Ascending aorta (tissue), 2 donors: ENCODE measurements at regions not wholly inside any gene's neighbourhood (a gene's known extent, or its start where the extent isn't known, plus 50 kb on each side); places are given as distances from the start of the nearest gene placed in this dataset.

Source experiments
- DNase-seq, 2 donors: peaks; one replicate each; pipeline ENCODE4 v3.0.0-alpha.2; 2019; ENCODE audit warnings: low spot score in 2 of 2
- H3K27ac ChIP-seq, 2 donors: fragments of 200-600 bp; sonication (generic); one replicate each; pipeline ENCODE4 v1.5.1; 2016 to 2017; ENCODE audit warnings: mild to moderate bottlenecking in 1 of 2
- H3K27me3 ChIP-seq: fragments of 200-600 bp; sonication (generic); one replicate; pipeline ENCODE4 v1.5.1; 2017
- H3K36me3 ChIP-seq, 2 donors: fragments of 200-600 bp; sonication (generic); one replicate each; pipeline ENCODE4 v1.5.1; 2016
- H3K4me1 ChIP-seq, 2 donors: fragments of 200-600 bp; sonication (generic); one replicate each; pipeline ENCODE4 v1.5.1; 2016 to 2017; ENCODE audit warnings: mild to moderate bottlenecking in 1 of 2
- H3K4me3 ChIP-seq, 2 donors: fragments of 200-600 bp; sonication (generic); one replicate each; pipeline ENCODE4 v1.5.1; 2016 to 2017; ENCODE audit warnings: mild to moderate bottlenecking in 1 of 2
- H3K9me3 ChIP-seq, 2 donors: fragments of 200-600 bp; sonication (generic); one replicate each; pipeline ENCODE4 v1.5.1; 2016
- intact Hi-C: fragments of 100-400 bp; cut with DNase I; formaldehyde crosslinking; loops from one replicate; pipeline ENCODE4 v1.15.1; 2023
- TF ChIP-seq, protein P1 (sequence below), 3 experiments: fragments of 200-600 bp in 2 of 3; fragments of 450-650 bp in 1 of 3; sonication (generic) in 2 of 3; IDR thresholded peaks; one replicate each; pipeline ENCODE4 v1.5.1; 2016 to 2019; ENCODE audit warnings: antibody characterized with exemption in 3 of 3, mild to moderate bottlenecking in 1 of 3, moderate library complexity in 1 of 3

DNA sequence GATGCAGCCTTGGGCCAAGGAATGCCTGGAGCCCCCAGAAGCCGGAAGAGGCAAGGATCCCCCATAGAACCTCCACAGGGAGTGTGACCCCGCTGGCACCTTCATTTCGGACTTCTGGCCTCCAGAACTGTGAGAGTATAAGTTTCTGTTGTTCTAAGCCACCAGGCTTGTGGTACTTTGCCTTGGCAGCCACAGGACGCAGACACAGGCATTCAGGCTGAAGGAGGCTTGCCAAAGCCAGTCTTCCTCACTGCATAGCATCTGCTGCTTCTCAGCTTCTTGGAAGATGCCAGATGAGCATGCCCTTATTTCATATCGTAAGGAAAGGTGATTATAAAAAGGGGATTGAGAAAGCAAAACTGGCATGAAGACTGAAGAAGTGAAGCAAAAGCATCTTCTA is 61.1 kb upstream of the TAS2R1 start:
- Histone ChIP-seq H3K9me3 (no peaks in the 10 kb centered on the region), H3K4me3 (no peak overlapping the region), H3K27ac (no peak overlapping the region), H3K27me3 (no peaks in the 10 kb centered on the region), H3K4me1 (no peaks in the 10 kb centered on the region), H3K36me3 (no peaks in the 10 kb centered on the region)
- intact Hi-C loops = no loop called here
- TF ChIP-seq, protein P1, sequence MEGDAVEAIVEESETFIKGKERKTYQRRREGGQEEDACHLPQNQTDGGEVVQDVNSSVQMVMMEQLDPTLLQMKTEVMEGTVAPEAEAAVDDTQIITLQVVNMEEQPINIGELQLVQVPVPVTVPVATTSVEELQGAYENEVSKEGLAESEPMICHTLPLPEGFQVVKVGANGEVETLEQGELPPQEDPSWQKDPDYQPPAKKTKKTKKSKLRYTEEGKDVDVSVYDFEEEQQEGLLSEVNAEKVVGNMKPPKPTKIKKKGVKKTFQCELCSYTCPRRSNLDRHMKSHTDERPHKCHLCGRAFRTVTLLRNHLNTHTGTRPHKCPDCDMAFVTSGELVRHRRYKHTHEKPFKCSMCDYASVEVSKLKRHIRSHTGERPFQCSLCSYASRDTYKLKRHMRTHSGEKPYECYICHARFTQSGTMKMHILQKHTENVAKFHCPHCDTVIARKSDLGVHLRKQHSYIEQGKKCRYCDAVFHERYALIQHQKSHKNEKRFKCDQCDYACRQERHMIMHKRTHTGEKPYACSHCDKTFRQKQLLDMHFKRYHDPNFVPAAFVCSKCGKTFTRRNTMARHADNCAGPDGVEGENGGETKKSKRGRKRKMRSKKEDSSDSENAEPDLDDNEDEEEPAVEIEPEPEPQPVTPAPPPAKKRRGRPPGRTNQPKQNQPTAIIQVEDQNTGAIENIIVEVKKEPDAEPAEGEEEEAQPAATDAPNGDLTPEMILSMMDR (IDR thresholded peaks at IDR 0.05) = no peak
- DNase-seq = no peak

GRCh38 chr5:9690751-9691150 is 60.6 kb upstream of the TAS2R1 start:
- Histone ChIP-seq H3K4me3 (no peak overlapping the region), H3K36me3 (no peaks in the 10 kb centered on the region), H3K27me3 (no peaks in the 10 kb centered on the region), H3K27ac (no peak overlapping the region), H3K9me3 (no peaks in the 10 kb centered on the region), H3K4me1 (no peaks in the 10 kb centered on the region)
- intact Hi-C loops = no loop called here
- TF ChIP-seq, protein P1 (IDR thresholded peaks at IDR 0.05) = no peak
- no peak for DNase-seq

DNA sequence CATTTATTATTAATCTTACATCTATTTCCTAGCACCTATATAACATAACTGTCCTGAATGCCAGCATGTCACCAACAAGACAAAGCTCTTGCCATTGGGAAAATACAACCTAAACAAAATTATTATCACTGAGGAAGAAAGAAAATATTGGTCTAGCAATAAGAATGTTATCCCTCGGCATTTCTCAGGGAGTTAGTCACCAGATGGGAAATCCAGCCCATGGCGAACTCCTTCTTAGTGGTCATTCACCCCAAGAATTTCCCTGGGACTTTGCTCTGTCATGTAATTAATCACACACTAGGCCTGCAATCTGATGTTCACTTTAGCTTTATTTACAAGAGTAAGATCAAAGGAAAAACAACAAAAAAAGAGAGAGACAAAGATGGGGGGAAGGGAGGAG is 56.1 kb upstream of the TAS2R1 start:
- no peaks in the 10 kb centered on the region for H3K36me3 ChIP-seq
- H3K27me3 ChIP-seq = no peaks in the 10 kb centered on the region
- H3K27ac ChIP-seq = no peak overlapping the region
- TF ChIP-seq, protein P1 (IDR thresholded peaks at IDR 0.05) = no peak
- H3K4me3 ChIP-seq = no peak overlapping the region
- intact Hi-C loops = no loop called here
- H3K4me1 ChIP-seq = no peaks in the 10 kb centered on the region
- H3K9me3 ChIP-seq = no peaks in the 10 kb centered on the region
- no peak for DNase-seq

- Histone ChIP-seq H3K27ac (no peak overlapping the region), H3K36me3 (no peaks in the 10 kb centered on the region), H3K27me3 (no peaks in the 10 kb centered on the region), H3K9me3 (peaks cover 0 to 3% of the 10 kb centered on the region in 2 donors), H3K4me3 (no peak overlapping the region), H3K4me1 (no peaks in the 10 kb centered on the region)
- TF ChIP-seq, protein P1 (IDR thresholded peaks at IDR 0.05) = no peak
- no peak for DNase-seq
- intact Hi-C loops = no loop called here
These were observed 51.6 kb upstream of the TAS2R1 start for GRCh38 chr5:9681706-9682105.
